ENCODE measurements at regions not wholly inside any gene's neighbourhood (a gene's known extent, or its start where the extent isn't known, plus 50 kb on each side); places are given as distances from the start of the nearest gene placed in this dataset.

DNA sequence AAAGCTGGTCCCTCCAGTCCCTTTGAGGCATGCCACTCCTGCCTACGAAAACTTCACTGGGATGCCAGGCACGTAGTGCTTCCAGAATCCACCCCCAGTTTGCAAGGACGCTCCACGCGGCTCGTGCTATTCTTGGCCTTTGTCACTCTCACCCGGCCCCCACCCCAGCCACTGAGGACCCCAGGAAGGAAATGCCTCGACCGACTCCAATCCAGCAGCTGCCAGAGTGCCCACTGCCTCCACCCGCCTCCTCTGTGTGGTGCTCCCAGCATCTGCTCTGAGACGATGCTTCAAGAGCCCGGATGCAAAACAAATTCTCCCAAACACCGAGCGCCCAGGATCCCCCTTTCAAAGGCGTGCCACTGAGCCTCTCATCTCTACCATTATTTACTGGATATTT, 123.9 kb downstream of the RFLNA start:
- Histone ChIP-seq H3K27ac (no peak overlapping the region), H3K36me3 (peaks cover 6 to 100% (median 55%) of the 10 kb centered on the region in 6 donors), H3K27me3 (replicated peaks in 1 of 7) (no peaks in the 10 kb centered on the region), H3K9me3 (no peaks in the 10 kb centered on the region), H3K4me3 (no peak overlapping the region), H3K4me1 (peaks cover 7 to 28% (median 19%) of the 10 kb centered on the region in 6 donors)
- 74 to 84% (median 81%) methylated on average over 15 of the region's 15 CpGs for WGBS, 5 donors
- TF ChIP-seq POLR2A (IDR thresholded peaks at IDR 0.05) (no peak), POLR2AphosphoS5 (IDR thresholded peaks at IDR 0.05) (no peak)
- TF ChIP-seq, protein P1, sequence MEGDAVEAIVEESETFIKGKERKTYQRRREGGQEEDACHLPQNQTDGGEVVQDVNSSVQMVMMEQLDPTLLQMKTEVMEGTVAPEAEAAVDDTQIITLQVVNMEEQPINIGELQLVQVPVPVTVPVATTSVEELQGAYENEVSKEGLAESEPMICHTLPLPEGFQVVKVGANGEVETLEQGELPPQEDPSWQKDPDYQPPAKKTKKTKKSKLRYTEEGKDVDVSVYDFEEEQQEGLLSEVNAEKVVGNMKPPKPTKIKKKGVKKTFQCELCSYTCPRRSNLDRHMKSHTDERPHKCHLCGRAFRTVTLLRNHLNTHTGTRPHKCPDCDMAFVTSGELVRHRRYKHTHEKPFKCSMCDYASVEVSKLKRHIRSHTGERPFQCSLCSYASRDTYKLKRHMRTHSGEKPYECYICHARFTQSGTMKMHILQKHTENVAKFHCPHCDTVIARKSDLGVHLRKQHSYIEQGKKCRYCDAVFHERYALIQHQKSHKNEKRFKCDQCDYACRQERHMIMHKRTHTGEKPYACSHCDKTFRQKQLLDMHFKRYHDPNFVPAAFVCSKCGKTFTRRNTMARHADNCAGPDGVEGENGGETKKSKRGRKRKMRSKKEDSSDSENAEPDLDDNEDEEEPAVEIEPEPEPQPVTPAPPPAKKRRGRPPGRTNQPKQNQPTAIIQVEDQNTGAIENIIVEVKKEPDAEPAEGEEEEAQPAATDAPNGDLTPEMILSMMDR (IDR thresholded peaks at IDR 0.05 in 8 of 11, conservative IDR thresholded peaks at IDR 0.05 in 3 of 11), result no peak
- intact Hi-C loops (cut with DNase I; ENCODE audit: low total_unique reads), result no loop called here
- DNase-seq, result no peak

- Histone ChIP-seq H3K36me3 (peaks cover 6 to 100% (median 55%) of the 10 kb centered on the region in 6 donors), H3K27me3 (replicated peaks in 1 of 7) (no peaks in the 10 kb centered on the region), H3K4me1 (peaks cover 5 to 28% (median 17%) of the 10 kb centered on the region in 6 donors), H3K27ac (no peak overlapping the region), H3K9me3 (no peaks in the 10 kb centered on the region), H3K4me3 (no peak overlapping the region)
- no peak for DNase-seq
- intact Hi-C loops (cut with DNase I; ENCODE audit: low total_unique reads), result no loop called here
- 91 to 93% (median 93%) methylated on average over 12 to 13 of the region's 13 CpGs for WGBS, 5 donors
- no peak for TF ChIP-seq POLR2AphosphoS5 (IDR thresholded peaks at IDR 0.05)
- no peak for TF ChIP-seq POLR2A (IDR thresholded peaks at IDR 0.05)
- TF ChIP-seq, protein P1 (IDR thresholded peaks at IDR 0.05 in 8 of 11, conservative IDR thresholded peaks at IDR 0.05 in 3 of 11), result no peak
These were observed 123.3 kb downstream of the RFLNA start for GRCh38 chr12:124418156-124418555.

DNA sequence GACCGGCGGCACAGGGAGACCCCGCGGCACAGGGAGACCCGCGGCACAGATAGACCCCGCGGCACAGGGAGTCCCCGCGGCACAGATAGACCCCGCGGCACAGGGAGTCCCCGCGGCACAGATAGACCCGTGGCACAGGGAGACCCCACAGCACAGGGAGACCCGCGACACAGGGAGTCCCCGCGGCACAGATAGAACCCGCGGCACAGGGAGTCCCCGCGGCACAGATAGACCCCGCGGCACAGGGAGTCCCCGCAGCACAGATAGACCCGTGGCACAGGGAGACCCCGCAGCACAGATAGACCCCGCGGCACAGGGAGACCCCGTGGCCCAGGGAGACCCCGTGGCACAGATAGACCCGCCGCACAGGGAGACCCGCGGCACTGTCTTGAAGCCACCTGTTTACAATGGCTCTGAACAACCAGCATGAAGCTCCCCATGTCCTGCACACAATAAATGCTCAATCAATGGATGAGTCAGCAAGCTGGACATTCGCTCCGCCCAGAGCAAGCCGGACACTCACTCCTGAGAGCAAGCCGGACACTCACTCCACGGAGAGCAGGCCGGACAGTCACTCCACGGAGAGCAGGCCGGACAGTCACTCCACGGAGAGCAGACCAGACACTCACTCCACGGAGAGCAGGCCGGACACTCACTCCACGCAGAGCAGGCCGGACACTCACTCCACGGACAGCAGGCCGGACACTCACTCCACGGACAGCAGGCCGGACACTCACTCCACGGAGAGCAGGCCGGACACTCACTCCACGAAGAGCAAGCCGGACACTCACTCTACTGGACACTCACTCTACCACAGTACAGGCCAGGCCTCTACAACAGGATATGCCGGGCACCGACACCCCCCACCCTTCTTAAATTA, 121.9 kb downstream of the RFLNA start:
- TF ChIP-seq, protein P1 (IDR thresholded peaks at IDR 0.05 in 8 of 11, conservative IDR thresholded peaks at IDR 0.05 in 3 of 11), result no peak
- TF ChIP-seq POLR2A (IDR thresholded peaks at IDR 0.05) (no peak), POLR2AphosphoS5 (IDR thresholded peaks at IDR 0.05) (no peak)
- H3K4me1 ChIP-seq, result peaks cover 0 to 29% (median 16%) of the 10 kb centered on the region in 6 donors
- WGBS, 5 donors, result 95 to 98% (median 96%) methylated on average over 32 to 59 of the region's 59 CpGs
- H3K9me3 ChIP-seq, result no peaks in the 10 kb centered on the region
- peaks cover 6 to 100% (median 54%) of the 10 kb centered on the region in 6 donors for H3K36me3 ChIP-seq
- no peak overlapping the region for H3K27ac ChIP-seq
- no peaks in the 10 kb centered on the region for H3K27me3 ChIP-seq (replicated peaks in 1 of 7)
- DNase-seq, result no peak
- intact Hi-C loops (cut with DNase I; ENCODE audit: low total_unique reads), result no loop called here
- no peak overlapping the region for H3K4me3 ChIP-seq

DNA sequence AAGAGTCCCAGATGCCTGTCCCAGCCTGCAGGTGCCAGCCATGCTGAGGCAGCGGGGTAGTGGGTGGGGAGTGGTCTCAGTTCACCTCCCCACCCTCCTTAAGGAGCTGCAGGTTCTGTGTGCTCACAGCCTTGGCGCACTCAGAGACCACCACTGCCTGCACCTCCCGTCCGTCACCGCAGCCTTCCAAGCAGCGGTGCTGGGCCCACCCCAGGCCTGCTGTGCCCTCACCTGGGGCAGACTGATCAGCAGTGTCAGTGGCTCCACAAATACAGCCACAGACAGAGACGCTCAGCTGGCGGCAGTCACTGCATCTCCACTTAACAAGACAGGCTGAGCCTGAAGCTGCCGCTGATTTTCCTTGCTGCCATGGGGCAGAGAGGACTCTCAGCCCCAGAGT, 120.2 kb downstream of the RFLNA start:
- Histone ChIP-seq H3K4me3 (no peak overlapping the region), H3K27ac (no peak overlapping the region), H3K27me3 (replicated peaks in 1 of 7) (no peaks in the 10 kb centered on the region), H3K9me3 (no peaks in the 10 kb centered on the region), H3K36me3 (peaks cover 6 to 97% (median 45%) of the 10 kb centered on the region in 6 donors), H3K4me1 (peaks cover 0 to 43% (median 25%) of the 10 kb centered on the region in 6 donors)
- intact Hi-C loops (cut with DNase I; ENCODE audit: low total_unique reads), result no loop called here
- DNase-seq, result no peak
- TF ChIP-seq POLR2A (IDR thresholded peaks at IDR 0.05), result no peak
- TF ChIP-seq POLR2AphosphoS5 (IDR thresholded peaks at IDR 0.05), result peak in 1 of 3 donors; percentile 21
- 93 to 98% (median 97%) methylated on average over 9 of the region's 9 CpGs; no CpG with 5 or more reads in 1 of the 5 donors for WGBS, 5 donors
